Activated effector memory CD4-positive, alpha-beta T cell treated with anti-CD3 and anti-CD28 coated beads, Interleukin-2, amount 50 U/mL, for 16 hours (primary cell): ENCODE measurements at regions not wholly inside any gene's neighbourhood (a gene's known extent, or its start where the extent isn't known, plus 50 kb on each side); places are given as distances from the start of the nearest gene placed in this dataset.
"Not testable (repeated sequence)": the region's sequence is repeated elsewhere in the genome, so short reads cannot be mapped to it uniquely, and the experiment has no call there.

Experiments
- DNase-seq: peaks from one replicate; pipeline ENCODE4 v3.0.0-alpha.2; 2020

- peak; percentile 72 for DNase-seq
Measured at GRCh38 chr9:100714372-100715099, 136.7 kb downstream of the CAVIN4 start.

DNA sequence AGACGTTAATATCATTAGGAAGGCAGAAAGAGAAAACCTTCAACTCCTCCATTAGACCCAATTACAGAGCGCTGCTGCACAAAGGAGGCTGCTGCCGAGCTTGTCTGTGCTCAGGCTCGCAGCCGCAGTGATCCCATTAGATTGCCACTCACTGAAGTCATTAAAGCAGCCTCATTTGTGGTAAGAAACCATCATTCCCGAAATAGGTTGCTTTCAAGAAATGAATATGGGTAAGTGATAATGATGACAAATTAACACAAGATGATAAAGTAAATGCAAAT, 137.2 kb downstream of the CAVIN4 start:
- no peak for DNase-seq

DNA sequence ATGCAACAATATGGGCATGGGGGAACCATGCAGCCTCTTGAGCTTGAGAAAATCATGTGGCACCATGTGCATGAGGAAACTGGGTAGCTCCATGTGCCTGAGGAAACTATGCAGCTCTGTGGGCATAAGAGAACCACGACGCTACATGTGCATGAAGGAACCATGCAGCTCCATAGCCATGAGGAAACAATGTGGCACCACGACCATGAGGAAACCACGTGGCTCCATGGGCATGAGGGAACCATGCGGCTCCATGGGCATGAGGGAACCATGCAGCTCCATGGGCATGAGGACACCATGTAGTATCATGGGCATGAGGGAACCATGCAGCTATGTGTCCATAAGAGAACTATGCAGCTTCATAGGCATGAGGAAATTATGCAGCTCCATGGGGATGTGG, 140.8 kb downstream of the CAVIN4 start:
- DNase-seq = no peak

DNA sequence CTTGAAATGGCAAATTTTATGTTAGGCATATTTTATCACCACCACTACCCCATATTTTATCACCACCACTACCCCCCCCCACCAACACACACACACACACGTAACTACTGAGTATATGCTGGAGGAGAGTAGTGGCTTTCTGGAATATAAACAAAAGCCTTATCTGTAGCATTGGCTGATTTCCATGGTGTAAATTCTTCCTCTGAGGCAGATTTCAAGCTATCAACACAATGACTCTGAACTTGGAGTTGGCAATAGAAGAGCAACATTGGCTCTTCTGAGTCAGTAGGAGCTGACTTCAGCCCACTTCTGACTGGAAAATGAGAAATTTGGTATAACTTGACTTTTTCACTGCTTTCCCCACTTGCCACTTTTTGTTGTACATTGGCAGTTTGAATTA, 143.0 kb downstream of the CAVIN4 start:
- DNase-seq = no peak

- no peak for DNase-seq
Measured at GRCh38 chr9:100724886-100725285, 147.0 kb downstream of the CAVIN4 start.

DNA sequence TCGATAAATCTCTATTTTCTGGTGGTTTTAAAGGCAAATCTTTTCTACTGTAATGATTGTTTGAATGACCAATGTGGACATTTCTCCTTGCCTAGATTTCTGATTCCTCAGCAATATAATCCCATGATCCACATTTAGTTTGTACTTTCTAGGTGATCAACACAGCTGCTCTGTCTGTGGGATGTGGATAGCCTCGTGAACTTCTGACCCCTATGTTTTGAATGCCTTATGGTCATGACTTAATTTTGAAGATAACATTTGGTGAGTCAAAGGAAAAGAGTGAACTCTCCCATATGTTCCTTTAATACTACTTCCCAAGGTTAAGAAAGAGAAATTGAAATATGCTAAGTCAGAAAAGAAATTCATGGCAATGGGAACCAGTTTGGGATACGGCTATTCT, 147.5 kb downstream of the CAVIN4 start:
- no peak for DNase-seq

GRCh38 chr9:100729336-100729895, 151.5 kb downstream of the CAVIN4 start:
- DNase-seq = no peak

- no peak for DNase-seq
Measured at GRCh38 chr9:100730086-100730485, 152.2 kb downstream of the CAVIN4 start.

- no peak for DNase-seq
Measured at GRCh38 chr9:100731038-100731556, 153.2 kb downstream of the CAVIN4 start.

- no peak for DNase-seq
Measured at GRCh38 chr9:100731557-100731956, 153.7 kb downstream of the CAVIN4 start.

DNA sequence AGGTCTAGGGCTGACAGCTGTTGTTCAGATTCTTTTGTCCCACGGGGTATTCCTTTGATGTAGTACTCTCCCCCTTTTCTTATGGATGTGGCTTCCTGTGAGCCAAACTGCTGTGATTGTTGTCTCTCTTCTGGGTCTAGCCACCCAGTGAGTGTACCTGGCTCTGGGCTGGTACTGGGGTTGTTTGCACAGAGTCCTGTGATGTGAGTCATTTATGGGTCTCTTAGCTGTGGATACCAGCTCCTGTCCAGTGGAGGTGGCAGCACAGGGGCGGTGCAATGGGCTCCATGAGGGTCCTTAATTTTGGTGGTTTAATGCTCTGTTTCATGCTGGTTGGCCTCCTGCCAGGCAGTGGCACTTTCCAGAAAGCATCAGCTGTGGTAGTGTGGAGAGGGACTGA, 161.3 kb downstream of the CAVIN4 start:
- DNase-seq = no peak

DNA sequence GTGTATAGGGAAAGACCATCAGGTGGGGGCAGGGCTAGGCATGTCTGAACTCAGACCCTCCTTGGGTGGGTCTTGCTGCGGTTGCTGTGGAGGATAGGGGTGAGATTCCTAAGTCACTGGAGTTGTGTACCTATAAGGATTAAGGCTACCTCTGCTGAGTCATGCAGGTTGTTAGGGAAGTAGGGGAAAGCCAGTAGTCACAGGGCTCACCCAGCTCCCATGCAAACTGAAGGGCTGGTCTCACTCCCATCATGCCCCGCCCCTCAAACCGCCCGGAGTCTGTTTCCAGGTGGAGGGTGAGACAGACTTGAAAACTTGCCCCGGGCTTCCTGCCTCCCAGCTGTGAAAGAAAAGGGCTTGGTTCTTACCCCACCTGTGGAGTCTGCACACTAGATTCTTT, 161.8 kb downstream of the CAVIN4 start:
- no peak for DNase-seq

DNA sequence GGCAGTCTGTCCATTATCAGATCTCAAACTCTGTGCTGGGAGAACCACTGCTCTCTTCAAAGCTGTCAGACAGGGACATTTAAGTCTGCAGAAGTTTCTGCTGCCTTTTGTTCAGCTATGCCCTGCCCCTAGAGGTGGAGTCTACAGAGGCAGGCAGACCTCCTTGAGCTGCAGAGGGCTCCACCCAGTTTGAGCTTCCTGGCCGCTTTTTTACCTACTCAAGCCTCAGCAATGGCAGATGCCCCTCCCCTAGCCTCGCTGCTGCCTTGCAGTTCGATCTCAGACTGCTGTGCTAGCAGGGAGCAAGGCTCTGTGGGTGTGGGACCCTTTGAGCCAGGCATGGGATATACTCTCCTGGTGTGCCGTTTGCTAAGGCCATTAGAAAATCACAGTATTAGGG, 171.1 kb downstream of the CAVIN4 start:
- not testable (repeated sequence) for DNase-seq

DNA sequence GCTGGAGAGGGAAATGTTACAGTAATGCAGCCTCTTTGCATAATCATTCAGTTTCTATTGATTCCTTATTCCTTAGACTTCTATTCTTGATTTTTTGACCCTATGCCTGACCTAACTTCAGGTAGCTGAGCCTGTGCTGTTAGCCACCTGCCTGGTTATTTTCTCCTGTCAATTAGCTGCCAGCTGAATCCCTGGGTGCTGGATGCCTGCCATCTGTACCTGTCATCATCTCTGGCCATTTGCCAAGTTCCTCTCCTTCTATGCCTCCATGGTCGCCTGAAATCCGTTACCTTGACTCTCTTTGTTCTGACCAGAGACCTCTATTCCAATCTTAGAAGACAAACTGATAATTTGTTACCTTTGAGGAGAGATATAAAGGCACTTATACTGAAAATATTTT, 178.3 kb downstream of the CAVIN4 start:
- DNase-seq = no peak

- no peak for DNase-seq
Measured at GRCh38 chr9:100759215-100759614, 181.3 kb downstream of the CAVIN4 start.

GRCh38 chr9:100761276-100761802, 183.5 kb downstream of the CAVIN4 start:
- DNase-seq = no peak

- DNase-seq = no peak
Measured at GRCh38 chr9:100774326-100774725, 196.4 kb downstream of the CAVIN4 start.

DNA sequence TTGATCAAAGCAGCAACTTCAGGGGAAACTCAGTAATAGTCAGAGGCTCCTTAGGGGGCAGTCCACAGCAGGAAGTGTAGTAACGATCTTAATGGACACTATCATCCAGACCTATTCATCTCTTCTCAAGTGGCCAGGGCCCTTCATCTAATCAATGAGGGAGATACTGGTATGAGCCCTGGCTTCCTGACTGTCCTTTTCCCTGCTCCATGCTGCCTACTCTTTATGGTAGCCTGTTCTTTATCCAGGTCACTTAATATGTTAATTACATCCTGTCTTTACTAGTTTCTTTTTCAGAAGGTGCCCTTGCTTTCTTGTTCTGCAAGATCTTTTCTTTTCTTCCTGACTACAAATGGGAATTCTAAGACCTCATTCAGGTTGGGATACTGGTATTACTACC, 197.1 kb downstream of the CAVIN4 start:
- DNase-seq = no peak

GRCh38 chr9:100775912-100776311, 198.0 kb downstream of the CAVIN4 start:
- DNase-seq = no peak

DNA sequence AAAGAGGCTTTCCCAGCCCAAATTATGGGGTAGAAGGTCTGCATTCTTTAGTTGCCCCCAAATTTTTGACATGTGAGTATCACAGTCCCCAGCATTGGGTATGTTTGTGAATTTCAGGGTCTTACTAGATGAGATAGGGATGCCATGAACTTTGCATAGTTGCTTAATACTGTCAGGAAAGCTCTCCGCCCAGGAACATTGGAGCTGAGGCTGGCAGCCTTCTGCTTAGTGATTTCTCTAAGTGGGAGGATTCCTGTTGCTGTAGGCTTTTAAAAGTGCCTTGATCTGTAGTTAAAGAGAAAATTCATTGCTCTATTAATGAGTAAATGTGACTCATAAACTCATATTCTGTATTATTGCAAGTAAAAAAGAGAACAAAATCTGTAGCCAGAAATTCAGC, 206.9 kb downstream of the CAVIN4 start:
- no peak for DNase-seq

DNA sequence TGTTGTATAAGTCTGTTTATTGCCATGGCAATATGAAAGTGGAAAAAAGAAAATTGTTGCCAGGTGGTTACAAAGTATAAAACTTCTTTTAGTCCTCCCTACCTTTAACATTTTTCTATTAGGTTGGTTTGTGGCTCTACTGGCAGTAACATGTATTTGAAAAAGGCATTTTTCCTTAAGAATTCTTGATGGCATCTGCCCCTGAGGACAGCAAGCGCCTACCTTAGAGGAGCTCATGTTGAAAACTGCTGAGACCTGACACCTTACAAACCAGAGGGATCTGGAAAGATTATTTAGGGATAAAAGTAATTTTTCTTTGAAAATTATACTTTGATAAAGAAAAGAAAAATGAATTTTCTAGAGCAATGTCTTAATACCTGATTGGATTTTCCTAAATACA, 208.1 kb downstream of the CAVIN4 start:
- DNase-seq = no peak

GRCh38 chr9:100794738-100795269, 216.9 kb downstream of the CAVIN4 start:
- no peak for DNase-seq

- DNase-seq = no peak
Measured at GRCh38 chr9:100803956-100804355, 224.6 kb upstream of the PLPPR1 start.

DNA sequence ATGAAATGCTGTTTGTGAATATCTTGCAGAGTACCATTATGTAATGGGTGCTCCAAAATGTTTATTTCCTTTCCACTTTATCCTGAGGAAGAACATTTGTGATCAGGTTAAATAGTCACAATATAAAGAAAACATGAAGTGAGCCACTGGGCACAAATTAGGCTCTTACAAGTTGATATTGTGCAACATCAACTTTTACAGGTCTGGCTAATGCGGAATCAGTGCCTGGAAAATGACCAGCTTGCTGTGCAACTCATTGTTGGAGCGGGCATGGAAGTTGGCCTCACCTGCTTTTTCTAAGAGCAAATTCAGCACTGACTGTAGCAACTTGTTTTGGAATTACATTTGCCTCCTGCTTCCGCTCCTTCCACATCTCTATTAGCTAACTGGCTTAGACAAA, 216.9 kb upstream of the PLPPR1 start:
- DNase-seq = no peak

GRCh38 chr9:100813871-100814270, 214.7 kb upstream of the PLPPR1 start:
- DNase-seq = no peak
